Germinal center (tissue), 1 donor: ENCODE measurements at regions not wholly inside any gene's neighbourhood (a gene's known extent, or its start where the extent isn't known, plus 50 kb on each side); places are given as distances from the start of the nearest gene placed in this dataset.

ENCODE experiments used
- DNase-seq: peaks from one replicate; pipeline ENCODE4 v3.0.0; 2012; ENCODE audit warnings: mixed read lengths, low spot score

GRCh38 chr15:93200837-93201226 is 111.8 kb upstream of the RGMA start:
- no peak for DNase-seq

GRCh38 chr15:93200081-93200836 is 111.2 kb upstream of the RGMA start:
- no peak for DNase-seq

GRCh38 chr15:93196135-93196670 is 107.2 kb upstream of the RGMA start:
- no peak for DNase-seq

GRCh38 chr15:93195109-93195508 is 106.1 kb upstream of the RGMA start:
- DNase-seq, result no peak

GRCh38 chr15:93190238-93190637 is 101.2 kb upstream of the RGMA start:
- DNase-seq, result no peak

DNA sequence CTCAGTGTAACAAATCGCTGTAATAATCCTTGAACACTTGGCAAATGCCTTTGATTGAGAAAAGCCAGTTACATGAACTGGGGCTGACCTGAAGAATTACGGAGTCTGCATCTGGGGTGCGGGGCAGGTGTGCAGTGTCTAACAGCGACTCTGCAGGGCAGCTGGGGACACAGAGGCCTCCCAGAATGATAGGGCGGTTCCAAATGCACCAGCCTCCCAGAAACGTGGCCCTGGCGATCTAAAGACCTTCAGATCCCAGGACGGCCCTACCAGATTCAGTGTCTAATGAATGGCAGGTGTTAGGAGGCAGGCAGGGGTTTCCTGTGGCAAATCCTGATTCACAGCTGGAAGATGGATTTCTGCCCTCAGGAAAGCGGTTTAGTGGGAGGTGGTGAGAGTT is 100.5 kb upstream of the RGMA start:
- DNase-seq, result no peak

GRCh38 chr15:93188236-93188635 is 99.2 kb upstream of the RGMA start:
- no peak for DNase-seq

DNA sequence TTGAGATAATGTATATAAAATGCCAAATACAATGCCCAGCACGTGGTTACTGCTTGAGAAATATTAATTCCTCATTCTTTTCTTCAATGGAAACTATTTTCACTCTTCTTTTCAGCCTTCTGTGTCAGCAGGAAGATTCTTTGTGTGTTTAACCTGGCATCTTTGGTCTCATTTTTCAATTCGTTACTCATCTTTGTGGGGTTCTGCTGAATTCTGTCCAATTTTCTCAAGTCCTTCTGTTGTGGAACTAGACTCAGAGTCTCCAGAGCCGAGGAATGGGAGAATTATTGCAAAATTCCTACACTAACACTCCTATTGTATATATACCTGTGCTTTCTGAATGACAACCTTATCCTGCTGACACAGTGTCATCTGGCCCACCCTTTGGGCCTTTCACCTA is 96.8 kb upstream of the RGMA start:
- no peak for DNase-seq

- DNase-seq, result no peak
Observed at GRCh38 chr15:93182703-93183205, 93.7 kb upstream of the RGMA start.

GRCh38 chr15:93180656-93181055 is 91.6 kb upstream of the RGMA start:
- no peak for DNase-seq

GRCh38 chr15:93180128-93180527 is 91.1 kb upstream of the RGMA start:
- DNase-seq, result no peak

DNA sequence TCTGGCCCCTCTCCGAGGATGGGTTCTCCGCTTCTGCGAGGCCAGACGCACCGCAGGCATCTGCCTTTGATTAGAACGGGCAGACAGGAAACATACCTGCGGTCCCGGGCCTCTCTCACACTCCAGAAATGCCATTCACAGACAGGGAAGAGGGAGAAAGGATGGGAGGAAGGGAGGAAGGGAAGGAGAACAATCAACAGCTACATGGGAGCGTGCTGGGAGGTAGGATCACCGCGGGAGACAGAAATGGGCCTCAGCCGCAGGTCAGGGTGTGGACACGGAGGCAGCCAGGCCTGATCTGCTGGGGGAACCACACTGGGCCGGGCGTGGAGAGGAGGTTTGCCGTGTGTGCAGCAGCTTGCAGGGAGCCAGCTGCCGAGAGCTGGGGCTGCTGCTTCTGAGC is 90.7 kb upstream of the RGMA start:
- no peak for DNase-seq

DNA sequence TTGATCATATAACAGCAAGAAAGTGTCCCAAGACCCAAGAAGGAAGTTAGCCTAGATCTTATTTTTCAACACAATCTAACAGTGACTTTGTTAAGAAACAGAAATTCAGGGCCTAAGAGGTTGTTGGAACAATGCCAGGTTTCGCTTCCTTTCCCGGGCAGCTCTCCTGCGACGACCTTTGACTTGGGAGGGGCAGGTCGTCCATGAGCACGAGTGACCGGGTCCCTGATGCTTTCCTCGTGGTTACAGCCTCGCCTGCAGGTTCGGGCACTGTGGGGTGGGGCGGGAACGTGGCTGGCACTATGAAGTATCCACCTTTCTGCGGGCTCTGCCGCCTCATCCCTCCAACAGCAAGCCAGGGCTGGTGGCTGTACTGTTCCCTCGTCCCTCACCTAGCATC is 90.1 kb upstream of the RGMA start:
- no peak for DNase-seq

DNA sequence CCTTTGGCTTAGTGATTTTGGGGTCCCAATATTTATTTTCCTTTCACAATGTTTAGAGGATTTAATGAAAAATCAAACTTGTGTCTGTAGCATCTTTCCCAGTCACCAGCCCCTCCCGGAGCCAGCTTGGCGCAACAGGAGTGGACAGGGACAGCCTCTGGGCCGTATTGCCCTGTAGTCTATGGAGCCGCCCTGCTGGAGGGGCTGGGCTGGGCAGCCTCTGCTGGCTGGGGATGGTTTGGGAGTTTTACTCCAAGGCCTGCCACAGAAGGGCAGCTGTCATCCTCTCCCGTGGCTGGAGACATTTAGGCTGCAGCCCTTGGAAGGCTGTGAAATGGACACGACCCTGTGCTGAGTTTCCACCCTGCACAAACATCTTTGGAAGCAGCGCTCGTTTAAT is 89.4 kb upstream of the RGMA start:
- no peak for DNase-seq

- no peak for DNase-seq
Observed at GRCh38 chr15:93176065-93176464, 87.1 kb upstream of the RGMA start.

DNA sequence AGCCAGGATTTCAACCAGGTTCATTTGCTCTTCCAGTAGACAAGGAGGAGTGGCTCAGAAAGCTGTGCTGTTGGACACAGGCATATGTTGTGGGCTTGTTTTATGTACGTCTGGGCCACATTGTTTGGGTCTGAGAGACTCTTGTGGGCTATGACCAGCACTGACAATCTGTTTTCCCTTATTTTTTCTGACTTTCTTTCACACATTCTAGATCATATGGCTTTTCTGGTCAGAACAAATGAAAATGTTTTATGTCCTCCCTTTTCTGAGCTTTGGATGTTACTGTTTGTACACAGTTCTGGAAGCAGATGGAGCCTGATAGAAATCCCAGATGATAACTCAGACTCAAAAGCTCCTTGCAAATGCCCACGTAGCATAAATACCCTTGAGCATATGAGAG is 85.8 kb upstream of the RGMA start:
- DNase-seq, result no peak

- DNase-seq, result no peak
Observed at GRCh38 chr15:93173369-93173768, 84.4 kb upstream of the RGMA start.

GRCh38 chr15:93171476-93171875 is 82.5 kb upstream of the RGMA start:
- no peak for DNase-seq

GRCh38 chr15:93170329-93170728 is 81.3 kb upstream of the RGMA start:
- no peak for DNase-seq

DNA sequence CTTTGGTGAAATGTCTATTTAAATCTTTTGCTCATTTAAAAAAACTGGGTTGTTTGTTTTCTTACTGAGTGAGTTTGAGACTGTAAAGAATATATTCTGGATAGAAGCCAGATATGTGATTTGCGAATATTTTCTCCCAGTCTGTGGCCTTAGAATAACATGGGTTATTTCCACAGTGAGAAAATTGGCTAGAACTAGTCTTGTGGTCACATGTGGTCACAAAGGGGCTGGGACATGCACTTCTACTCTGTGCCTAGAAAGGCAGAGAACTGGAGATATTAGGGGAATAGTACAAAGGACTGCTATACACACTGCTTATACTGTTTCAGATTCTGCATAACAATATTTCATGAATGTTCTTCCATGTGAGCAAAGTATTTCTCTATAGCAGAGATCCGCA is 79.9 kb upstream of the RGMA start:
- DNase-seq, result no peak

DNA sequence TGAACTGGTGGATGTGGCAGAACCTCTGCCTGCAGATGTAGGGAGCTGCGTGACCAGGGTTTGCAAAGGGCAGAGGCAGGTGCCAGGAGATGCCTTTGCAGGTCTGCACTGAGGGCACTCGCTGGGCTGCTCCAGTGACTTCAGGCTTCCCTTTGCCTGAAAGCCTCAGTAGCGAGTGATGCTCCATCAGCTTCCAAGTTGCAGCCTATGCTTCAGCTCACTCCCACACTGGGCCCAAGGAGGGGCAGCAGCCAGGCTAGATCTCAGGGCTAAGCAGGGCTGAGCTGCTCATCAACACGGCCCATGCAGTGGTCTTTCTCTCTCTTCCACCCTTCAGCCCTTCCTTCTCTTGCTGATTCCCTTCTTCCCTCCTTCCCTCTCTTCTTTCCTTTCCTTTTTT is 78.3 kb upstream of the RGMA start:
- DNase-seq, result no peak

- no peak for DNase-seq
Observed at GRCh38 chr15:93166675-93167074, 77.7 kb upstream of the RGMA start.

GRCh38 chr15:93165734-93166470 is 76.9 kb upstream of the RGMA start:
- DNase-seq, result no peak
